Left cardiac atrium (tissue), 4 donors: ENCODE measurements at regions not wholly inside any gene's neighbourhood (a gene's known extent, or its start where the extent isn't known, plus 50 kb on each side); places are given as distances from the start of the nearest gene placed in this dataset.
A peak's percentile ranks its signal among the peaks of the same experiment; 100 is the strongest.
"Not testable (repeated sequence)": the region's sequence is repeated elsewhere in the genome, so short reads cannot be mapped to it uniquely, and the experiment has no call there.

ENCODE experiments used
- ATAC-seq, 2 donors: fragments of 200-7000 bp; cut with Tn5 transposase; one replicate each; pipeline ENCODE4 v1.9.1; 2020; ENCODE audit warnings: mild to moderate bottlenecking in 2 of 2, moderate library complexity in 2 of 2
- DNase-seq: peaks from one replicate; pipeline ENCODE4 v3.0.0-alpha.2; 2020
- intact Hi-C, 2 donors: fragments of 100-400 bp; cut with DNase I; formaldehyde crosslinking; loops; one replicate each; pipeline versions ENCODE4 v1.14.1 to v1.15.1; 2022 to 2023
- donor health status: DM: no; HTN: yes; CAD: no.
- donor health status: DM: no; HTN: yes; CAD: no; lungs with severe emphysema.
- donor health status: DM: yes; HTN: yes; CAD: no.
- donor health status: Dilated cardiomyopathy.

DNA sequence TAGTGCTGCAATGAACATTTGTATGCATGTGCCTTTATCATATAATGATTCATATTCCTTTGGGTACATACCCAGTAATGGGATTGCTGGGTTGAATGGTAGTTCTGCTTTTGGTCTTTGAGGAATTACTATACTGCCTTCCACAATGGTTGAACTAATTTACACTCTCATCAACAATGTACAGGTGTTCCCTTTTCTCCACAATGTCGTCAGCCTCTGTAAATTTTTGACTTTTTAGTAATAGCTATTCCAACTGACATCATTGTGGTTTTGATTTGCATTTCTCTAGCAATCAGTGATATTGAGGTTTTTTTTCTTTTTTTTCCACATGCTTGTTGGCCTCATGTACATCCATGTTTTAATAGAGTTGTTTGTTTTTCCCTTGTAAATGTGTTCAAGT is 2473.5 kb downstream of the PCDH9 start:
- ATAC-seq: no peak
- intact Hi-C loops: no loop called here
- no peak for DNase-seq

DNA sequence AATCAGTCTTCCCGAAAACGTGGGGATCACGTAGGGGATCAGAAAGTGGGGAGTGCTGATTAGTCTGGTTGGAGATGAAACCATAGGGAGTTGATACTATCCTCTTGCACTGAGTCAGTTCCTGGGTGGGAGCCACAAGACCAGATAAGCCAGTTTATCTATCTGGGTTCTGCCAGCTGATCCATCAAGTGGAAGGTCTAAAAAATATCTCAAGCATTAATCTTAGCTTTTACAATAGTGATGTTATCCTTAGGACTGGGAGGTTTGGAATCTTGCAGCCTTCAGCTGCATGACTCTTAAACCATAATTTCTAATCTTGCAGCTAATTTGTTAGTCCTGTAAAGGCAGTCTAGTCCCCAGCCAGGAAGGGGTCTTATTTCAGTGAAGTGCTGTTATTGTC is 2474.2 kb downstream of the PCDH9 start:
- intact Hi-C loops: no loop called here
- ATAC-seq: peak in 1 of 2 donors; percentile 18
- no peak for DNase-seq

DNA sequence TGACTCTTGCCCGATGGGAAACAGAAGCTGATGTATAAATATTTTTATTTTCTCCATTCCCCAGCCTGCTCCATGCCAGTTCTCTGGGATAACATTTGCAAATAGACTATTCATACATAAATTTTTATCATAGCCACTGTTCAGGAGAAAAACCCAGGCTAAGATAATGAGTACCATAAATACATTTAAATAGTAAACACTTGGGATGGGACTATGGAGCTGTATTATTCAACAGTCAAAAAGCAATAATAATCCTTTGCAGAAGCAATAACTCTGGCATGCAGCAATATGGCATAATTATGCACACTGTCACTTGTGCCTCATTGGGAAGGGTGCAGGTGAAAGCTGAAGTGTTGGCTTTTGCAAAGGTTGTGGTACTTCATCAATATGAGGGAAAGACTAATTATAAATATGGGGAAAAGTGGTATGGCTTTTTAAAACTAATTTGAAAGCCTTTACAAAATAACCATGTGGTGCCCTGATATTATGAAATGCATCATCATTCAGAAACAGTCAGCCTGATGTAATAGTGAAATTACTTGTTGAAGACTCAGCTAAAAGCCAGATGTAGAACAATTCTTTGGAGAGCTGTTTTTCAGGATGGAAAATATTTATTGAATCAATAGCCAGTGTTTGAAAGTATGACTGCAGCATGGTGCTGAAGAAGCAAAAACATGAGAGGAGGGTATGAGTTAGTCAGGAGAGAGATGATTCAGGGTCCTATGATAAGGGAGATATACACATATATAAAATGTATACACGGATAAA is 2476.7 kb downstream of the PCDH9 start:
- ATAC-seq (no peak), DNase-seq (no peak)
- intact Hi-C loops: no loop called here

DNA sequence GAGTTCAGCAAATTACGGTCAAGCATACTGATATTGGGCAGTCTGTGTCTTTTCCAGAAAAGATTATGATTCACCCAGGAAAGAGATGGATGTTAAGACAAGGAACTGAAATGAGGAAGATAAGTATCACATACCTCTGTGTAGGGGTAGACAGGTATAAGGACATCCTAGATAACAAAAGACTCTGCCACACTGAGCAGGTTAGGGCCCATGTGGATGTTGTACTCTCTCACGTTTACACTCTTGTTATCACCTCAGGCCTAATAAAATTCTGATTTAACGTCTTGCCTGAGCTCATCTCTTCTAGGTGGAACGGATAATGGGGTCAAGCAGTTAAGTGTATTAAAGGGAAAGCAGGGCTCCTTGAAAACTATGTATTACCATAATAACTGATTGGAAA is 2480.8 kb downstream of the PCDH9 start:
- DNase-seq: no peak
- no peak for ATAC-seq
- intact Hi-C loops: no loop called here

DNA sequence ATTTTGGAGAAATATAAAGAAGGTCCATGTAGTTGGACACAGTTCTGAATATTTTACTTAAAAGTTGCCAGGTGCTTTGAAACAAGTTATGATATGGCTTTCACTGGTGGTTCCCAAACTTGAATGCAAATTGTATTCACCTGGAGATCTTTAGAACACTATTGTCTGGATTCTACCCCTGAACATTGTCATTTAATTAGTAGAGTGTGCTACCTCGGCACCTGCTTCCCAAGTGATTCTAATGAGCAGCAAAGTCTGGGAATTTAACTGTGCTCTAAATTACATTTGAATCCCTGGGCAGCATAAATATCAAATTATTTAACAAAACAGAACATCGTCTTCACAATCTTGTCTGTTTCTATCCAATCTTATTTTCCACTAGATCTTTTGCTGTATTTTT is 2483.3 kb downstream of the PCDH9 start:
- no peak for ATAC-seq
- DNase-seq: no peak
- intact Hi-C loops: no loop called here

DNA sequence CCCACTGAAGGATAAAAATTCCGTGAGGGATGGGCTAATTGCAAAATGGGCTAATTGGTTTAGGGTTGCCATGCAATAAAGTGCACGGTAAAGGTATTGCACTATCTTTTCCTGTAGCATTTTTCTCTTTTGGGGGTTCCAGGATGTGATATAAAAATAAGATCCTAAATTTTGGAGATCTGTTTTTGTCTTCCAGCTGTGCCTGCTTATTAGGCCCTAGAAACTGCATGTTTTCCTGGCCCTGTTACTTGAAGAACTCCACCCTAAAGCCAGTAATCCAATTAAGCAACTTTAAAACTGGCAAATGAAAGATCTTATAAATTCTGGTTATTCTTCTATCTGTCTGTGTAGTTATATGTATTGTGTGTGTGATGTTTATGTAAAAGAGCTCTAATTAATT is 2489.6 kb downstream of the PCDH9 start:
- ATAC-seq: no peak
- DNase-seq: no peak
- intact Hi-C loops: no loop called here

DNA sequence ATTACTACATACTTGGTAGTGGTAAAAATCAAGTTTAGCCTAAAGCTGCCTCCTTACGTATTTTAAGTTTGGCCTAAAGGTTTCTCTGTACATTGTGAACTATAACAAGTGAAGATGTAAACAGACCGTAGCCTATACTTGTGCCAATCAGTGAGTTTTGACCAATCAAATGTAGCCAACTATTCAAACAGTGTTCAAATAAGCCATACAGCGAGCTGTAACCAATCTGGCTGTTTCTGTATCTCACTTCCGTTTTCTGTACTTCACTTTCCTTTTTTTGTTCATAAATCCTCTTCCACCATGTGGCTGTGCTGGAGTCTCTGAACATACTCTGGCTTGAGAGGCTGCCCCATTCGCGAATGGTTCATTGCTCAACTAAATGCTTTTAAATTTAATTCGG is 2504.6 kb downstream of the PCDH9 start:
- DNase-seq (no peak), ATAC-seq (no peak)
- intact Hi-C loops: no loop called here

DNA sequence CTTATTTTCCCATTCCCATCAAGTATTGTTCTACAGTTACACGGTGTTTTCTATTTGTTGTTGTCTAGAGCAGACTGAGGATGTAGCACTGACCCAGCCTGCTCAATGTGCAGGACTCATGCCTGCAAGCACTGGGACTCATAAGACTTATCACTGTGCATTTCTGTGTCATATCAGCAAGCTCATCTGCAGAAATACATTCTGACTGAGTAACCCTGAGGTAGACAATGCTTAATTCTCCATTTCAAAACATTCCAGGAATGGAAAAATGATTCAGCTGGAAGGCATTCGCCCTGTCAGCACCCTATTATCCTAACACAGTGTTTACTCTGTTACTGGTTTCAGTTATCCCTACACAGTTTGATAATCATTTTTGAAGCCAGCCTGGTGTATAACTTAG is 2506.4 kb downstream of the PCDH9 start:
- no peak for DNase-seq
- peak in 1 of 2 donors; percentile 77 for ATAC-seq
- intact Hi-C loops: no loop called here

DNA sequence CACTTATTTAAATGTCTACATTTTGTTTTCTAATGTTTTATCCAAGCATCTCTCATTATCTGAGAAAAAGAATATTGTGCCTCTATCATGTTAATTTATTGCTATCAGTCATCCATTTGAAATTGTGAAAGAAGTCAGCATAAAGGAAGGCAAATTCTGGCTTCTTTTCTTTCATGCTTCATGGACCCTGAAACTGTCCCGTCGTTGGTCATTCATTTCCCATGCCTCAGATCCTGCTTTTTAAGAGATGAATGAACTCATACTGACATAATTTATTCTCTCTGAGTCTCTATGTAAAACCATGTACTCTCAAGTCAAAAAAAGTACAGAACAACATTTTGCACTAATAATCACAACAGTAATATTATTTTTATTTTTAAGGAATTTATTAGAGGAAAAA is 2512.0 kb downstream of the PCDH9 start:
- intact Hi-C loops: no loop called here
- DNase-seq (no peak), ATAC-seq (no peak)

DNA sequence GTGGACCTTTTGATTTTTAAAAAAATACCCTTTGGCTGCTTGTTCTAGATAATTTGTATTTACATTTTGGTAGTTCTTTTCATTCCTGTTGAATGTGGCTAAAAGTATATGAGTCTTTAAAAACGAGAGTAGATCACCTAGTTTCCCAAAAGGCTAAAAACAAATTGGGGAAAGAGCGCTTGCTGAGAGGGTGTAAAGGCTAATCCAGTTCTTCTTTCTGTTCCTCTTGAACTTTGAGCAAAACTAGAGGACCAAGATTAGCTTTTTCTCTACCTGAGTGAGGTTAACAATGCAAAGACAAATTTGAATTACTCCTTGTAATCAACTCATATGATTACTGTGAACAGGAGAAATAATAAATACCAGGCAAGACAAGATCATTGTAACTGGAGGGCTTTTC is 2513.2 kb downstream of the PCDH9 start:
- no peak for DNase-seq
- no peak for ATAC-seq
- intact Hi-C loops: no loop called here

DNA sequence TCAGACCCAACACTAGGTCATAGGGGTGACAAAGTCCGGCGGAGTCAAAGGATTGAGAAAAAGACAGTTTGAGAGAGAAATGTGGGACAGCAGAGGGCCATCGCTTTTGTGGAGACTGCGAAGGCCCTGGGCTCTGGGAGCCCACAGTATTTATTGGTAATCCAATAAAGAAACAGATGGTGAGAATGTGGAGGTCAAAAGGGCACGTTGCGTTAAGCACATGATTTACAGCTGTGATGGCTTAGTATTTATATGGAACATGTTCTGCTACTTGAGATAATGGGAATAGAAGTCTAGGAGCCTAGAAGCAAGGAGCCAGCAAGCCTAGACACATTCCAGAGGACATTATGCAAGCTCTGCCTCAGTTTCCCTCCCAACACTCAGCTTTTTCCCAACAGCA is 2521.1 kb downstream of the PCDH9 start:
- DNase-seq: no peak
- intact Hi-C loops: no loop called here

DNA sequence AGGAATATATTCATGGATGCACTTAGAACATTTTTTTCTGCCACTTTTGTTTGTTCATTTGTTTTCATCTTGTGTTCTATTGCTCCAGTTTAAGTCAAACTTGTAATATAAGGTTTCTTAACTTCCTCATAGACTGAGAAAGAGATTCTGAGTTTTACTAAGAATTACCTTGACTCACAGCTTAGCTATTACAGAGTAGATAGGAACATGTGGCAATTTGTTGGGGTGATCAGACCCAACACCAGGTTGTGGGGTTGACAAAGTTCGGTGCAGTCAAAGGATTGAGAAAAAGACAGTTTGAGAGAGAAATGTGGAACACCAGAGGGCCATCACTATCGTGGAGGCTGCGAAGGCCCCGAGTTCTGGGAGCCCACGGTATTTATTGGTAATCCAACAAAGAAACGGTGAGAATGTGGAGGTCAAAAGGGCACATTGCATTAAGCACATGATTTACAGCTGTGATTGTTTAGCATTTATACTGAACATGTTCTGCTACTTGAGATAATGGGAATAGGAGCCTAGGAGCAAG is 2526.0 kb downstream of the PCDH9 start:
- intact Hi-C loops: no loop called here
- ATAC-seq (no peak), DNase-seq (no peak)

More for the DNA sequence above, 2521.1 kb downstream of the PCDH9 start:
- no peak for ATAC-seq

DNA sequence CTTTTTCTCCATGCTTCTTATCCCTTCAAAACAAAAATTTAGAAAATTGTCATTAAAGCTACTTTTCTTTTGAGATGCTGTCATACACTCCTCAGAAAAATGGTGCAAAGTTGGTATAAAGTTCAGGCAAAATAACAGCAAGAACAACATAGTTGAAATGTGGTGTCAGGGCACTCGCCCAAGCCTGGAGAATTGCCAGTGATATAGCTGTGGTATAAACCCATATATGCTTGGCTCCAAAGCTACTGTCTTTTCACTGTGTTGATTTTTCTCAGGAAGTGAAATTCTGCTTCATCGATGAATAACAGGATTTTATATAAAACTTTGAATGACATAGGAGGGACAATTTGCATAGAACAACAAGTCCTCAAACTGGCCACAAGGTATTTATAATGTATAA is 2532.9 kb downstream of the PCDH9 start:
- intact Hi-C loops: no loop called here
- ATAC-seq: no peak
- no peak for DNase-seq

DNA sequence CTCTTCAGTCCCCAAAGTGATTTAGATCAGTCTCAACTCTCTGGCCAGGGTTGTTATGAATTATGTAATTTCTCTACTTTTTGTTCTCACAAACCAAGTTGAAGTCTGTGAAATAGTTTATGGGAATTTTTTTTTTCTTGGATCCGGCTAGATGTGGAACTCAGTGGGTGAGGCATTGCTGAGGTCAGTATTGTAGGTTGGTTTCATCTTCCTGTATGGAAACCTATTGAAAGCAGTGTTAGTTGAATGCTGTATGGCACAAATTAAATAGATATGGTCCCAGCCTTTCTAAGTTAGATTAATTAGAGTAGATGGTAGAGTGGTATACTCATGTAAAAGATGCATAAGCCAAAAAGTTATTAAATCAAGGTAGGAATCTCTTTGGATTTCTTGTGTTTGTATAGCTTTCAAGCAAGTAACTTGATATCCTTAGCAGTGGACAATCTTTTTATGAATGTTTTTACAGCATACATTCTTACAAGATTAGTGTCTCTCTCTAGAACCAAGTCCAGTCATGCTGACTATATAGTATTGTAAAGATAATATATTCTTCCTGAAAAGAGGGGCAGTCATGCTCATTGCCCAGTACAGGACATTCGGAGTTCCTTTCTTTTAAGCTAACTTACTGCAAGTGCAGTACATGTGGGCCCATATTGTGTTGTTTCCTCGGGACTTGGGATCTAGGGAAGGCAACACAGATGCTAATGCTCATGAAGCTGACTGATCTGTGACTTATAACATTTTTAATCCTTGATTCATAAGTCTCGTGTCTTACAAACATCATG is 2541.1 kb downstream of the PCDH9 start:
- ATAC-seq: no peak
- DNase-seq: no peak
- intact Hi-C loops: no loop called here

DNA sequence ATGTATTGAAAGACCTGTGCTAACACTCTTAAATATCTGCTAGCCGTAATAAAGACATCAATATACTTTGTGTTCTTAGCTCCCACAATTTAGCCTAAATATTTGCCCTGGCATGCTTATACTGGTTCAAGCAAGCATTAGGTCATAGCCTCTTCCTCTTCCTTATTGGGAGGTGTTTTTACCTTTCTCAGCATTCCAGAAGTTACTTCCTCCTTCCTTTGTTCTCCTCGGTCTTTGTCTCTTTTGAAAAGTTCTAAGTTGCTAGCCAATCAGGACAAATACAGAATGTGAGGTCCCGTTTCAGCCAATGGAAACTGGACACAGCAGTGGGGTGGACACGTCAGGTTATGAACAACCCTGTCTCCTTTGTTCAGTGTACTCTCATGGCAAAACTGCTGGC is 2543.6 kb downstream of the PCDH9 start:
- intact Hi-C loops, DNase-seq, ATAC-seq: not testable (repeated sequence)

DNA sequence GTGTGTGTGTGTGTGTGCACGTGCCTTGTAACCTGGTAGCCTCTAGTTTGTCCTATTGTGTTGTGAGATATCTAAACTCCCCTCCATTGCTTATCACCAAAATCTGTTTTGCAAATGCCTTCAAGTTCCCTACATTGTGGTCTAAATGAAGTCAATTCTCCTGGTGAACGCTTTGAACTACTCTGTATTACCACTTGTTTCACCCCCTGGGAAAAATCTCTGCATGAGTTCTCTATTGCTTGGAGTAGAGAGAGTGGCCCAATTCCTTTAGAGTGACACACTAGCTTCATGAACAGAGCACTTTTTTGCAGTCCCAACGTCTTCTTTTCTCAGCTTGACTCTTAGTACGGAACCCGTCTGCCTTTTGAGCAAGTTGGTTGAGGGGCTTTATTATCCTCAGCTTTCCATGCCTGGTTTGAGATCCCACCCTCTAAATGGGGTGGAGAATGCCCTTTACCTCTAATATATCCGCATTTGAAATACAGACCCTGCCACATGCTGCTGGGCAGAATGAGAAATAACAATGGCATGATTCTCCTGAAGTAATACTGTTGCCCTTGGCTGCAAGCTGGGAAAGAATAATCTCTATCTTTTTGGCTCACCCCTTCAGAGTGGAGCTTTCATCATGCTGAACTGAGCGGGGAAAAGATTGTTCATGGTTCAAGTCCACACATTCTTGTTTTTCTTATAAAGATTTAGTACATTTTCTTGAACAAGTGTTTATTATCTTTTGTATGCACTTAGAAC is 2545.3 kb downstream of the PCDH9 start:
- intact Hi-C loops: no loop called here

DNA sequence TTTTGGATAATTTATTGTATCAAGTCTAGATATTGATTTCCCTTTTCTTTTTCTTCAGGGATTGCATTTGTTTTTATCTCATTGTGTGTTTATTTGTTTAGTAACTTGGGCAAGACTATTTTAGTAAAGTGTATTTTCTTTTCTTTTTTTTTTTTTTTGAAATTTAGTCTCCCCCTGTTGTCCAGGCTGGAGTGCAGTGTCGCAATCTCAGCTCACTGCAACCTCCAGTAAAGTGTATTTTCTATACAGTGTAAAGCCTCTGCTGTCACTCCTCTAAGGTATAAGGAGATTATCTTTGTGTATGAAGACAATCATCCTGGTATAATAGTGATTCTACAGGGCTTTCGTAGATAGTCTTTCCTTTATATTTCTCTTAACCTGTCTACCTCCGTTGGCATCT is 2546.0 kb downstream of the PCDH9 start:
- ATAC-seq (no peak), DNase-seq (no peak)
- intact Hi-C loops: no loop called here

More for the DNA sequence above, 2545.3 kb downstream of the PCDH9 start:
- ATAC-seq: no peak
- no peak for DNase-seq

DNA sequence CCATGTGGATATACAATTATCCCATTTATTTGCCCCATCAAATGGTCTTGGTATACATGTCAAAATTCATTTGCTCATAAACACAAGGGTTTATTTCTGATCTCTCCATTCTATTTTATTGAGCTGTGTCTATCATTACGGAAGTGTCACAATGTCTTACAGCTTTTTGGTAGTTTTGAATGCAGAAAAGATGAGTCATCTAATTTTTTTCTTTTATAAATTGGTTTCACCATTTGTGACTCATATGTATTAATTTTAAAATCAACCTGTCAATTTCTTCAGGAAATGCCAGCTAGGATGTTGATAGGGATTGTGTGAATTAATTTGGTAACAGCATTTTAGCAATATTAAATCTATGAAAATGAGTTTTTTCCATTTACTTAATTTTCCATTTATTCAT is 2549.4 kb downstream of the PCDH9 start:
- intact Hi-C loops: no loop called here
- ATAC-seq: no peak

DNA sequence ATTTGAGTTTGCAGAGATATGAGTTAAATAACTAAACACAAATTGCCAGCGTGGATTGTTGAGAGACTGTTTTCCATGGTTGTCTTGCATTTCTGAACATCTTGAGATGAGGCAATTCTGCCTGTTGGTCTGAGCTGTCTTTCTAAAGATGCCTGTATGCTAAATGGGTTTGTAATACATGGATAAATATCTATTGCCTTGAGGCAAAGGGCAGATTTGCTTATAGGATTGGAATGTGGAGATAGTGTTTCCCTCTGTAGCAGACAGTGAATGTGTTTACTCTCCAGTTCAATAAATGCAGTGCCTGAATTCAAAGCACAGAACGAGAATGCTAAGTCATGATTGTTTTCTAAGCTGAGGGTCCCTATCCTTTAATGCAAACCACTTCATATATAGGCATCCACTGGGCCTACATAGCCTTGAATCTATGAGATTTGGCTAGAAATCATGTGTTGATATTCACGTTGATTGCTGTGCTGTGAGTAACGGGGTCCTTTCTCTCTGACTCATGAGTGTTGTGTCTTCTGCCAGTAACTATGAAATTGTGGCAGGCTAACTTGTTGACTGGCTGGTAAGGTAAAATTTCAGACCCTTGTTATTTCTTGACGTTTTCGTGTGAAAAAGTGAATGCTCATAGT is 2554.8 kb downstream of the PCDH9 start:
- DNase-seq (no peak), ATAC-seq (no peak)
- intact Hi-C loops: no loop called here

More for the DNA sequence above, 2549.4 kb downstream of the PCDH9 start:
- no peak for DNase-seq
